HG02798 (cell line): ENCODE measurements at regions not wholly inside any gene's neighbourhood (a gene's known extent, or its start where the extent isn't known, plus 50 kb on each side); places are given as distances from the start of the nearest gene placed in this dataset.
"Not testable (repeated sequence)": the region's sequence is repeated elsewhere in the genome, so short reads cannot be mapped to it uniquely, and the experiment has no call there.

Experiments used
- ATAC-seq: cut with Tn5 transposase; IDR thresholded peaks from one replicate; pipeline ENCODE4 v1.9.1; 2021; ENCODE audit warnings: mild to moderate bottlenecking; ENCODE audit not compliant: unreplicated experiment, poor library complexity

- ATAC-seq, result not testable (repeated sequence)
Observed at GRCh38 chr2:110308728-110309127, 96.4 kb upstream of the MTLN start.

GRCh38 chr2:110292807-110293206 is 80.5 kb upstream of the MTLN start:
- ATAC-seq, result not testable (repeated sequence)

DNA sequence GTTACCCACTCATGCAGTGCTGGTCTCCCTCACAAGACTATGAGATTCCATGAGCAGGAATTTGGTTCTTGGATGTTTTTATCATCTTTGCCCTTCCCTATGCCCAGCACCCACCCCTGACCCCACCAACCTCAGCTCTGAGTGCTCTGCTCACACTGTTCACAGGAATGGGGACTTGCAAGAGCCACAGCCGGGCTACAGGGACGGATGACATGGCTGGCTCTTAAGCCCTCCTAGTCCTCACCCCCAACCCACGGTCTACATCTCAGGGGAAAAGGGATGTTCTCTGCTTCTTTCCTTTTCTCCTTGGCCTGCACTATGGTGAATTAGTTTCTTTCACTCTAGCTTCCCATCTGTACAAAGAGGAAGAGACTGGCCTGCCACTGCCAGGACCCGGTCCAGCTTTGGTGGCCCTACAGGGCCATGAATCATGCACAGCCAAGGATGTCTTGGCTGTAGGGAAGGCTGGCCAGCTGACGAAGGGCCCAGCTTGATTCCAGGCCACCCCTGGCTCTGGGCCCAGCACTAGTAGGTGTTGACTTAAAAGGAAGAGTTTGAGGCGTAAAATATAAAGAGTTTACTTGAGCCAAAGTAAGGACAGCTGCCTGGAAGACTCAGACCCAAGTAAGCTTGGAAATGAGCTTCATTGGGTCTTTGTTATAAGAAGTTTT is 79.7 kb upstream of the MTLN start:
- not testable (repeated sequence) for ATAC-seq

- not testable (repeated sequence) for ATAC-seq
Observed at GRCh38 chr2:110287817-110288216, 75.5 kb upstream of the MTLN start.

DNA sequence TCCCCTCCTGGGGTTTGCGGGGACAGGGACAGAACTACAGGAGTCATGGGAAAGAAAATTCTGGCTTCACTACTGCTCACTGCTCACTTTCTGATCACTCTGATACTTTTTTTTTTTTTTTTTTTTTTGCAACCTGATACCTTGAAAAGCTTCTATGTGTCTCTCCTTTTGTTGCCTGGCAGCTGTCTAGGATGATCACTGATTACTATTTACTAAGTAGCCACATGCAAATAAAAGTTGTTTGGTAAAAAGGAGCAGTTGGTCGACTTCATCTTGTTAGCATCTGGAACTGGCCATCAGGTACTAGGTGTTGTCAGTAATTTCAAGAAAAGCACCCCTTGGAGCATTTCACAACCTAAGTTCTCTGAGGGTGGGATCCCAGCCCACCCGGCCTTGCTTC is 74.9 kb upstream of the MTLN start:
- not testable (repeated sequence) for ATAC-seq

- ATAC-seq, result not testable (repeated sequence)
Observed at GRCh38 chr2:110285002-110285401, 72.7 kb upstream of the MTLN start.

DNA sequence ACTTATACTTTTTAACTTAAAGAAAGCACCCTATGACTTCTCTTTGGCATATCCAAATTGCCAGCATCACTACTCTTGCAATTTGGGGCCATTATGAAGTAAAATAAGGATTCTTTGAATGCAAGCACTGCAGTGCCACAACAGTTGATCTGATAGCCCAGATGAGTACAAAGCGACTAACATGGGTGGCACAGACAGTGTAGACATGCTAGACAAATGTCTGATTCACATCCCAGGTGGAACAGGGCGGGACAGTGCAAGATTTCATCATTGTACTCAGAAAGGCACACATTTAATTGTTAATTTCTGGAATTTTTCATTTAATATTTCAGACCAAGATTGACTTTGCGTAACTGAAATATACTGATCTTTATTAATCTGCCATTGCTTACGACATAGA is 68.5 kb upstream of the MTLN start:
- ATAC-seq, result not testable (repeated sequence)

- not testable (repeated sequence) for ATAC-seq
Observed at GRCh38 chr2:110277054-110277453, 64.7 kb upstream of the MTLN start.

DNA sequence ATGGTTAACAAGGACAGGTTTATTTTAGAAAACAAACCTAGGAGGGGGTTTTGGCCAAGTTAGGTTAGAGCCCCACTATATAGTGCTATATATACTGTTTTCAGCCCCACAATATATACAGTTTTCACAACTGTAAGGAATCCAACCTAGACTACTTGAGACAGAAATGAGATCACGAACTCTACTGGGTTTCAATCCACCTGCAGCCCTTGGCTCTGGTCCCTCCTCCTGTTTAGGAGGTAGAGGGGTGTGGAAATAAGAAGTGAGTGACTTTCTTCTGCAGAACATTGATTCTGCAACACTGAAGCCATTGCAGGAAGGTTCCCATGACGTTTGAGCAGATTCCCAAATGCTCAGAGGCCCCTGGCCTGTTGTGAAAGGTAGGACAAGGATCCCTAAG is 63.7 kb upstream of the MTLN start:
- not testable (repeated sequence) for ATAC-seq

GRCh38 chr2:110269674-110270073 is 57.3 kb upstream of the MTLN start:
- ATAC-seq, result not testable (repeated sequence)

GRCh38 chr2:110267828-110268407 is 55.6 kb upstream of the MTLN start:
- peak; percentile 73 for ATAC-seq

DNA sequence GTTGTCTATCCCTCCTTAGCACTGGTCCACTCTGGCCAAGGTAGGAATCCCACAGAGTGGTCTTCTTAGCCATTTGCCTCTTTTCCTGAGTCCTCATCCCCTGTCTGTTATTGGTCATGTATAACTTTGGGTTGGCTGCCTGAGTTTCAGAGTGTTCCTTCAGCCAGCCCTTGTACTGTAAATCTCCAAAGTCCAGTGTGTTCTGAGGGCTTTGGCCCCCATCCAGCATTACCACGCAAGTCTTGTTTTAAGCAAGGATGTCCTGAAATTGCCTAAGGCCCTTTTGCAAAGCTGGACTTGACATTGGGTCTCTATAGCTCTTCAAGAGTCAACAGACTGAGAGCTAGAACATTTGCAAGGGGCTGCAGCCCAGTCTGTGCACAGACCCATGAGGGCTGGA is 52.5 kb upstream of the MTLN start:
- ATAC-seq, result not testable (repeated sequence)

DNA sequence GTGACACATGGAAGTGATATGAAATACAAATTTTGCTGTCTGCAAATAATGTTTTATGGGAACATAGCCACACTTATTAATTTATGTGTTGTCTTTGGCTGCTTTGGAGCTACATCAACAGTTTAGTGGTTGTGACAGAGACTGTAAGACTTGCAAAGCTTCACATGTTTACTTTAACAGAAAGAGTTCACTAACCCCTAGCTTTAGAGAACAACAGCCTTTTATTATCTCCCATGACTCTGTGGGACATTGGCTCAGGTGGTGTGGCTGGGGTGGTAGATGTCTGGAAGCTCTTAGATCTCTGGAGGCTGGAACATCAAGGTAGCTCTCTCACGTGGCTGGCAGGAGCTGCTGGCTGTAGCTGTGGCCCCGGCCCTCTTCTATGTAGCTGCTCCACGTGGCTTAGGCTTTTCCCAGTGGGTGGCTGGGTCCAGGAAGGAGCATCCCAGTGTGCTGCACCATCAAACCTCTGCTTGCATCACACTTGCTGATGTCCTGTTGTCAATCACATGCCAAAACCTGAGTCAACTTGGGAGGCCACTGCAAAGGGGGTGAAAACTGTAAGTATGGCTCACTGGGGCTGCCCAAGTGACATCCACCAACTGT is 51.8 kb upstream of the MTLN start:
- ATAC-seq, result not testable (repeated sequence)

DNA sequence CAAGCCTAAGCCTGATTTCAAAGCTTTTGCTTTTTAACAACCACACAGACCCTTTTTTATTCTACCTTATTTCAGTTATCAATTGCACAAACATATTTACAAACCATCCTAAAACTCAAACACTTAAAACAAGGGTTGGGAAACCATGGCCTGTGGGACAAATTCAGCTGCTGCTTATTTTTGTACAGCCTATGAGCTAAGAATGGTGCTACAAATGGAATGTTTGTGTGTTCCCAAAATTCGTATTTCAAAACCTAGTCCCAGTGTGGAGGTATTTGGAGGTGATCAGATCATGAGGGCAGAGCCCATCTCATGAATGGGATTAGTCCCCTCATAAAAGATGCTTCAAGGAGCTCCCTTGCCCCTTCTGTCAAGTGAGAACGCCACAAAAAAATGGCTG is 51.1 kb upstream of the MTLN start:
- ATAC-seq, result not testable (repeated sequence)
